Panc1 (cell line): ENCODE measurements at regions not wholly inside any gene's neighbourhood (a gene's known extent, or its start where the extent isn't known, plus 50 kb on each side); places are given as distances from the start of the nearest gene placed in this dataset.

Experiments
- ATAC-seq: fragments of 200-7000 bp; cut with Tn5 transposase; 2 replicates; pipeline ENCODE4 v1.9.1; 2020; ENCODE audit warnings: mild to moderate bottlenecking, moderate library complexity
- BruUV-seq: library from RNA; stranded (reverse); fragments of 400-500 nt; replicated peaks from 2 replicates; lab custom pipeline; 2021; lab: Mats Ljungman, UMichigan
- CTCF ChIA-PET: fragments of 300-600 bp; sonication (Branson Sonifier 250); formaldehyde crosslinking; loops from one replicate; lab custom pipeline; 2022; ENCODE audit warnings: antibody characterized with exemption; lab: Charles Lee
- POLR2A ChIA-PET: fragments of 300-600 bp; sonication (Branson Sonifier 250); formaldehyde crosslinking; loops from one replicate; lab custom pipeline; 2022; ENCODE audit warnings: antibody characterized with exemption; lab: Charles Lee
- DNase-seq: peaks from one replicate; pipeline ENCODE4 v3.0.0-alpha.2; 2010; ENCODE audit warnings: low read depth, low spot score
- H3K27ac ChIP-seq: 2 replicates; pipeline ENCODE4 v1.5.1; 2011; ENCODE audit warnings: mild to moderate bottlenecking, low read length, inconsistent platforms
- H3K27me3 ChIP-seq: fragments of 200-500 bp; sonication (Bioruptor generic); 2 replicates; pipeline ENCODE4 v1.6.0; 2014; ENCODE audit warnings: low read length, inconsistent platforms; ENCODE audit not compliant: control insufficient read depth, insufficient read depth
- H3K36me3 ChIP-seq: fragments of 200-500 bp; sonication (Bioruptor generic); 2 replicates; pipeline ENCODE4 v1.5.1; 2014; ENCODE audit warnings: inconsistent platforms, mild to moderate bottlenecking, low read length, moderate library complexity; ENCODE audit not compliant: control insufficient read depth, insufficient read depth
- H3K4me1 ChIP-seq: 2 replicates; pipeline ENCODE4 v1.5.1; 2011; ENCODE audit warnings: inconsistent platforms, mild to moderate bottlenecking, low read length, moderate library complexity; ENCODE audit not compliant: control insufficient read depth, insufficient read depth
- H3K4me3 ChIP-seq, 2 experiments: 2 replicates each; pipeline ENCODE4 v1.5.1; 2011 to 2012; ENCODE audit warnings: low read depth in 2 of 2, low read length in 2 of 2, mild to moderate bottlenecking in 2 of 2, inconsistent platforms in 1 of 2, moderate library complexity in 1 of 2
- H3K9me3 ChIP-seq: fragments of 200-500 bp; sonication (Bioruptor generic); 2 replicates; pipeline ENCODE4 v1.5.1; 2014; ENCODE audit warnings: low read depth, mild to moderate bottlenecking, inconsistent platforms, low read length, moderate library complexity; ENCODE audit not compliant: control insufficient read depth, insufficient read depth
- CTCF ChIP-seq: fragments of 450-650 bp; IDR thresholded peaks from 2 replicates; pipeline ENCODE4 v1.5.1; 2017; ENCODE audit warnings: mild to moderate bottlenecking
- POLR2AphosphoS5 ChIP-seq: IDR thresholded peaks from 2 replicates; pipeline ENCODE4 v1.6.1; 2012; ENCODE audit warnings: mild to moderate bottlenecking, low read depth, low read length, moderate library complexity
- REST ChIP-seq, 2 experiments: IDR thresholded peaks; 2 replicates each; pipeline ENCODE4 v1.6.1; 2011 to 2012; ENCODE audit warnings: low read depth in 2 of 2, control low read depth in 1 of 2, low read length in 1 of 2, mild to moderate bottlenecking in 1 of 2, moderate library complexity in 1 of 2; ENCODE audit not compliant: insufficient read depth in 1 of 2
- SIN3A ChIP-seq: IDR thresholded peaks from 2 replicates; pipeline ENCODE4 v1.6.1; 2012; ENCODE audit warnings: low read depth, mild to moderate bottlenecking, low read length, moderate library complexity, borderline replicate concordance; ENCODE audit not compliant: insufficient read depth
- TCF7L2 ChIP-seq: IDR thresholded peaks from 2 replicates; pipeline ENCODE4 v1.6.1; 2011; ENCODE audit warnings: mild to moderate bottlenecking, low read depth, low read length, inconsistent platforms
- in situ Hi-C: cut with HindIII; loops from 2 replicates; pipeline ENCODE4 v1.10.0; 2016; ENCODE audit warnings: low sequenced_read_pairs, low pct_unique_long_range_greater_than_20kb
- intact Hi-C: fragments of 100-400 bp; cut with micrococcal nuclease; formaldehyde crosslinking; loops from one replicate; pipeline ENCODE4 v1.10.0; 2022; ENCODE audit not compliant: unreplicated experiment

GRCh38 chr1:185450917-185451316, 133.9 kb upstream of the IVNS1ABP start:
- intact Hi-C loops (no loop called here), in situ Hi-C loops (no loop called here)
- H3K4me1 ChIP-seq = no peaks in the 10 kb centered on the region
- H3K36me3 ChIP-seq = no peaks in the 10 kb centered on the region
- no peak overlapping the region for H3K4me3 ChIP-seq
- ATAC-seq = no peak
- POLR2A ChIA-PET = no interaction called here
- DNase-seq = no peak
- no peak overlapping the region for H3K27ac ChIP-seq
- BruUV-seq = no TSS peak
- CTCF ChIA-PET = no interaction called here
- H3K27me3 ChIP-seq = no peaks in the 10 kb centered on the region
- no peaks in the 10 kb centered on the region; the same call in 1 of the 2 replicates for H3K9me3 ChIP-seq
- no peak for TF ChIP-seq REST (IDR thresholded peaks at IDR 0.05; ENCODE audit: insufficient read depth in 1 of 2, low read depth in 2 of 2, low read length in 1 of 2)
- no peak for TF ChIP-seq TCF7L2
- TF ChIP-seq CTCF = no peak
- TF ChIP-seq SIN3A = no peak

GRCh38 chr1:185450060-185450788, 133.2 kb upstream of the IVNS1ABP start:
- ChIA-PET CTCF (no interaction called here), POLR2A (no interaction called here)
- DNase-seq (no peak), ATAC-seq (no peak)
- intact Hi-C loops (no loop called here), in situ Hi-C loops (no loop called here)
- no TSS peak for BruUV-seq
- no peak overlapping the region for H3K27ac ChIP-seq
- H3K4me3 ChIP-seq = no peak overlapping the region
- TF ChIP-seq POLR2AphosphoS5 (no peak), CTCF (no peak), SIN3A (no peak), TCF7L2 (no peak), REST (IDR thresholded peaks at IDR 0.05; ENCODE audit: insufficient read depth in 1 of 2, low read depth in 2 of 2, low read length in 1 of 2) (no peak)
- no peaks in the 10 kb centered on the region for H3K27me3 ChIP-seq
- no peaks in the 10 kb centered on the region; the same call in 1 of the 2 replicates for H3K9me3 ChIP-seq
- no peaks in the 10 kb centered on the region for H3K4me1 ChIP-seq
- H3K36me3 ChIP-seq = no peaks in the 10 kb centered on the region
